Hepatic stellate cell (primary cell): ENCODE measurements at regions not wholly inside any gene's neighbourhood (a gene's known extent, or its start where the extent isn't known, plus 50 kb on each side); places are given as distances from the start of the nearest gene placed in this dataset.
A peak's percentile ranks its signal among the peaks of the same experiment; 100 is the strongest.
"Not testable (repeated sequence)": the region's sequence is repeated elsewhere in the genome, so short reads cannot be mapped to it uniquely, and the experiment has no call there.

Source experiments
- DNase-seq: peaks from one replicate; pipeline ENCODE4 v3.0.0; 2011; ENCODE audit warnings: low spot score

- DNase-seq = not testable (repeated sequence)
Observed at GRCh38 chr11:97573771-97574170, 1184.0 kb downstream of the JRKL start.

- DNase-seq = no peak
Observed at GRCh38 chr11:97574976-97575665, 1185.3 kb downstream of the JRKL start.

- DNase-seq = peak; percentile 1
Observed at GRCh38 chr11:97607291-97608000, 1217.6 kb downstream of the JRKL start.

- DNase-seq = no peak
Observed at GRCh38 chr11:97610000-97610399, 1220.2 kb downstream of the JRKL start.

- no peak for DNase-seq
Observed at GRCh38 chr11:97610854-97611253, 1221.0 kb downstream of the JRKL start.

- no peak for DNase-seq
Observed at GRCh38 chr11:97611345-97611744, 1221.5 kb downstream of the JRKL start.

GRCh38 chr11:97614606-97615005 lies 1224.8 kb downstream of the JRKL start:
- DNase-seq = peak; percentile 6

- DNase-seq = no peak
Observed at GRCh38 chr11:97615546-97615945, 1225.7 kb downstream of the JRKL start.

GRCh38 chr11:97617031-97617430 lies 1227.2 kb downstream of the JRKL start:
- DNase-seq = no peak

GRCh38 chr11:97620007-97620406 lies 1230.2 kb downstream of the JRKL start:
- no peak for DNase-seq

- no peak for DNase-seq
Observed at GRCh38 chr11:97621282-97621681, 1231.5 kb downstream of the JRKL start.

GRCh38 chr11:97622795-97623194 lies 1233.0 kb downstream of the JRKL start:
- DNase-seq = no peak

GRCh38 chr11:97636741-97637140 lies 1246.9 kb downstream of the JRKL start:
- not testable (repeated sequence) for DNase-seq

- no peak for DNase-seq
Observed at GRCh38 chr11:97637701-97638100, 1247.9 kb downstream of the JRKL start.

- no peak for DNase-seq
Observed at GRCh38 chr11:97638641-97639224, 1248.9 kb downstream of the JRKL start.

- no peak for DNase-seq
Observed at GRCh38 chr11:97641988-97642387, 1252.2 kb downstream of the JRKL start.

GRCh38 chr11:97645736-97646135 lies 1255.9 kb downstream of the JRKL start:
- DNase-seq = no peak

- no peak for DNase-seq
Observed at GRCh38 chr11:97656356-97656755, 1266.5 kb downstream of the JRKL start.

GRCh38 chr11:97657852-97658251 lies 1268.0 kb downstream of the JRKL start:
- no peak for DNase-seq

GRCh38 chr11:97667057-97667456 lies 1277.2 kb downstream of the JRKL start:
- DNase-seq = no peak

- peak; percentile 1 for DNase-seq
Observed at GRCh38 chr11:97683733-97684132, 1293.9 kb downstream of the JRKL start.

- no peak for DNase-seq
Observed at GRCh38 chr11:97684486-97685439, 1295.0 kb downstream of the JRKL start.
